HG03558 (cell line): ENCODE measurements at regions not wholly inside any gene's neighbourhood (a gene's known extent, or its start where the extent isn't known, plus 50 kb on each side); places are given as distances from the start of the nearest gene placed in this dataset.

Source experiments
- ATAC-seq: cut with Tn5 transposase; IDR thresholded peaks from one replicate; pipeline ENCODE4 v1.9.1; 2021; ENCODE audit warnings: moderate number of reproducible peaks; ENCODE audit not compliant: unreplicated experiment; ENCODE audit errors: extremely low read depth

- ATAC-seq: no peak
Measured at GRCh38 chr12:91319071-91319760, 136.6 kb upstream of the DCN start.

GRCh38 chr12:91317306-91317705 lies 134.7 kb upstream of the DCN start:
- no peak for ATAC-seq

- ATAC-seq: no peak
Measured at GRCh38 chr12:91316907-91317269, 134.3 kb upstream of the DCN start.

GRCh38 chr12:91316161-91316906 lies 133.7 kb upstream of the DCN start:
- no peak for ATAC-seq

GRCh38 chr12:91311081-91311480 lies 128.5 kb upstream of the DCN start:
- no peak for ATAC-seq

GRCh38 chr12:91309450-91309849 lies 126.8 kb upstream of the DCN start:
- ATAC-seq: no peak

GRCh38 chr12:91307957-91308670 lies 125.5 kb upstream of the DCN start:
- ATAC-seq: no peak

- no peak for ATAC-seq
Measured at GRCh38 chr12:91290354-91290753, 107.7 kb upstream of the DCN start.

GRCh38 chr12:91289906-91290305 lies 107.3 kb upstream of the DCN start:
- ATAC-seq: no peak

- ATAC-seq: no peak
Measured at GRCh38 chr12:91289072-91289471, 106.5 kb upstream of the DCN start.

GRCh38 chr12:91287753-91288152 lies 105.1 kb upstream of the DCN start:
- ATAC-seq: no peak

GRCh38 chr12:91278126-91278525 lies 95.5 kb upstream of the DCN start:
- no peak for ATAC-seq

GRCh38 chr12:91276509-91276908 lies 93.9 kb upstream of the DCN start:
- ATAC-seq: no peak

- ATAC-seq: no peak
Measured at GRCh38 chr12:91275321-91275720, 92.7 kb upstream of the DCN start.

- ATAC-seq: no peak
Measured at GRCh38 chr12:91274916-91275315, 92.3 kb upstream of the DCN start.

- no peak for ATAC-seq
Measured at GRCh38 chr12:91273560-91273959, 90.9 kb upstream of the DCN start.

GRCh38 chr12:91272461-91273063 lies 89.9 kb upstream of the DCN start:
- ATAC-seq: no peak

GRCh38 chr12:91271185-91271584 lies 88.6 kb upstream of the DCN start:
- no peak for ATAC-seq

GRCh38 chr12:91267039-91267438 lies 84.4 kb upstream of the DCN start:
- ATAC-seq: no peak

GRCh38 chr12:91264178-91264577 lies 81.6 kb upstream of the DCN start:
- ATAC-seq: no peak
